ENCODE measurements at regions not wholly inside any gene's neighbourhood (a gene's known extent, or its start where the extent isn't known, plus 50 kb on each side); places are given as distances from the start of the nearest gene placed in this dataset.
"Not testable (repeated sequence)": the region's sequence is repeated elsewhere in the genome, so short reads cannot be mapped to it uniquely, and the experiment has no call there.

GRCh38 chr3:198096015-198096414, 136.0 kb downstream of the LMLN start:
- no peaks in the 10 kb centered on the region for H3K4me1 ChIP-seq
- DNase-seq = no peak
- H3K4me3 ChIP-seq (replicated peaks in 1 of 3) = no peak overlapping the region
- no peaks in the 10 kb centered on the region for H3K36me3 ChIP-seq
- no peaks in the 10 kb centered on the region for H3K9me3 ChIP-seq
- H3K27me3 ChIP-seq = no peaks in the 10 kb centered on the region
- TF ChIP-seq CTCF (IDR thresholded peaks at IDR 0.05) = no peak
- TF ChIP-seq POLR2A (IDR thresholded peaks at IDR 0.05) = no peak
- H3K27ac ChIP-seq = no peak overlapping the region
- intact Hi-C loops (cut with DNase I) = no loop called here

- TF ChIP-seq POLR2A (IDR thresholded peaks at IDR 0.05) = no peak
- no peak for TF ChIP-seq CTCF (IDR thresholded peaks at IDR 0.05)
- Histone ChIP-seq H3K4me1 (no peaks in the 10 kb centered on the region), H3K27me3 (no peaks in the 10 kb centered on the region), H3K36me3 (no peaks in the 10 kb centered on the region), H3K4me3 (replicated peaks in 1 of 3) (no peak overlapping the region), H3K9me3 (no peaks in the 10 kb centered on the region), H3K27ac (no peak overlapping the region)
- WGBS, 2 donors = 85 to 87% methylated on average over 7 of the region's 7 CpGs
- intact Hi-C loops (cut with DNase I) = no loop called here
- DNase-seq = no peak
Observed at GRCh38 chr3:198097048-198097447, 137.0 kb downstream of the LMLN start.

- H3K27me3 ChIP-seq; DNase-seq; H3K27ac ChIP-seq; intact Hi-C loops (cut with DNase I); H3K4me1 ChIP-seq; H3K4me3 ChIP-seq (replicated peaks in 1 of 3); H3K36me3 ChIP-seq; H3K9me3 ChIP-seq: not testable (repeated sequence)
- 80 to 83% methylated on average over 8 to 9 of the region's 9 CpGs for WGBS, 2 donors
Observed at GRCh38 chr3:198098661-198099081, 138.7 kb downstream of the LMLN start.

GRCh38 chr3:198103070-198103469, 143.1 kb downstream of the LMLN start:
- H3K4me3 ChIP-seq (replicated peaks in 1 of 3); intact Hi-C loops (cut with DNase I); H3K4me1 ChIP-seq; H3K9me3 ChIP-seq; H3K36me3 ChIP-seq; H3K27me3 ChIP-seq; H3K27ac ChIP-seq; DNase-seq: not testable (repeated sequence)
- 67% methylated on average over 8 to 10 of the region's 10 CpGs for WGBS, 2 donors

GRCh38 chr3:198106265-198106664, 146.2 kb downstream of the LMLN start:
- H3K9me3 ChIP-seq = no peaks in the 10 kb centered on the region
- intact Hi-C loops (cut with DNase I) = no loop called here
- 89 to 91% methylated on average over 4 of the region's 4 CpGs for WGBS, 2 donors

More at GRCh38 chr3:198106265-198106664, 146.2 kb downstream of the LMLN start:
- no peak overlapping the region for H3K4me3 ChIP-seq (replicated peaks in 1 of 3)
- no peaks in the 10 kb centered on the region for H3K36me3 ChIP-seq
- no peak for TF ChIP-seq POLR2A (IDR thresholded peaks at IDR 0.05)
- TF ChIP-seq CTCF (IDR thresholded peaks at IDR 0.05) = no peak
- no peaks in the 10 kb centered on the region for H3K4me1 ChIP-seq
- H3K27ac ChIP-seq = no peak overlapping the region
- no peak for DNase-seq
- peaks cover under 1% of the 10 kb centered on the region for H3K27me3 ChIP-seq
